Heart left ventricle (tissue), 16 donors: ENCODE measurements at regions not wholly inside any gene's neighbourhood (a gene's known extent, or its start where the extent isn't known, plus 50 kb on each side); places are given as distances from the start of the nearest gene placed in this dataset.

Experiments used
- ATAC-seq, 4 donors: fragments of 200-7000 bp; cut with Tn5 transposase; one replicate each; pipeline ENCODE4 v1.9.1; 2020 to 2022; ENCODE audit warnings: moderate library complexity in 4 of 4, mild to moderate bottlenecking in 3 of 4, moderate number of reproducible peaks in 1 of 4
- DNase-seq, 5 donors: peaks; one replicate each; pipeline ENCODE4 v3.0.0-alpha.2; 2020
- H3K27ac ChIP-seq, 12 donors: fragments of 200-600 bp; sonication (generic) in 4 of 12; one replicate each; pipeline versions ENCODE4 v1.5.0 to v1.8.0; 2016 to 2022; ENCODE audit warnings: mild to moderate bottlenecking in 2 of 12
- H3K27me3 ChIP-seq, 9 donors: fragments of 200-600 bp; sonication (generic) in 2 of 9; one replicate each; pipeline versions ENCODE4 v1.5.1 to v1.8.0; 2016 to 2022; ENCODE audit warnings: mild to moderate bottlenecking in 3 of 9
- H3K36me3 ChIP-seq, 9 donors: fragments of 200-600 bp; sonication (generic) in 2 of 9; one replicate each; pipeline versions ENCODE4 v1.5.0 to v1.8.0; 2018 to 2022; ENCODE audit warnings: mild to moderate bottlenecking in 2 of 9
- H3K4me1 ChIP-seq, 12 donors: fragments of 200-600 bp; sonication (generic) in 4 of 12; one replicate each; pipeline versions ENCODE4 v1.5.0 to v1.8.0; 2016 to 2022; ENCODE audit warnings: mild to moderate bottlenecking in 3 of 12
- H3K4me3 ChIP-seq, 12 donors: fragments of 200-600 bp; sonication (generic) in 4 of 12; one replicate each; pipeline versions ENCODE4 v1.5.0 to v1.8.0; 2017 to 2022; ENCODE audit warnings: mild to moderate bottlenecking in 9 of 12, moderate library complexity in 4 of 12
- H3K9me3 ChIP-seq, 12 donors: fragments of 200-600 bp; sonication (generic) in 4 of 12; one replicate each; pipeline versions ENCODE4 v1.5.0 to v1.8.0; 2016 to 2022; ENCODE audit warnings: mild to moderate bottlenecking in 1 of 12
- CTCF ChIP-seq, 12 donors: fragments of 200-600 bp; sonication (generic) in 4 of 12; IDR thresholded peaks; one replicate each; pipeline versions ENCODE4 v1.5.0 to v1.8.0; 2018 to 2022; ENCODE audit warnings: antibody characterized with exemption in 12 of 12, mild to moderate bottlenecking in 5 of 12
- POLR2A ChIP-seq, 2 donors: fragments of 450-650 bp; IDR thresholded peaks; one replicate each; pipeline ENCODE4 v1.6.1; 2017; ENCODE audit warnings: antibody characterized with exemption in 2 of 2, mild to moderate bottlenecking in 2 of 2, moderate library complexity in 2 of 2
- WGBS, 4 donors: extraction: QIAGEN DNeasy Blood & Tissue Kit in 2 of 4; methylation state at CpG; one replicate each; pipeline versions ENCODE4 v1.1.5 to v1.1.7; 2013 to 2018; 5-methylcytosine and 5-hydroxymethylcytosine counted together
- intact Hi-C, 10 donors: fragments of 100-400 bp; cut with DNase I; formaldehyde crosslinking; loops; one replicate each; pipeline versions ENCODE4 v1.11.1 to v1.14.2; 2022
- donor health status: ischemic (EF 13 %, LVEDD 7.1; RV severe dilation, severe dysfunction).
- donor health status: healthy with polysubstance abuse.
- donor health status: DM: no; HTN: yes; CAD: no.
- donor health status: DM: no; HTN: no; CAD: no.
- donor health status: ischemic (EF 25% LVEDD 6.9; RV normal size, moderate dysfunction).
- donor health status: ischemic (EF 25% LVEDD 5.7; RV mildly dilated, moderate dysfunction).
- donor health status: healthy.
- donor health status: DM: yes; HTN: yes; CAD: no.
- donor health status: ischemic (EF 35%, LVEDD 5.7; RV mildly dilated, moderate dysfunction).
- donor health status: nonischemic (EF 11% LVEDD 7.7; RV severe dilation, severe dysfunction).
- donor health status: DM: yes; HTN: yes; CAD: no.
- donor health status: PGD.
- donor health status: ischemic (EF 29% LVEDD 5.4; RV normal size, mild dysfunction).
- donor health status: nonischemic (EF 23%, LVEDD 6.1; RV moderate dilation, normal function).

- Histone ChIP-seq H3K27me3 (no peaks in the 10 kb centered on the region), H3K4me3 (no peak overlapping the region), H3K9me3 (no peaks in the 10 kb centered on the region), H3K4me1 (peaks cover 0 to 32% (median 20%) of the 10 kb centered on the region in 12 donors), H3K27ac (no peak overlapping the region), H3K36me3 (no peaks in the 10 kb centered on the region)
- intact Hi-C loops: loop anchor here in 1 of 10 donors (10.0 kb wide), 1 partner anchor 94 kb away; no protein-coding TSS in a partner anchor
- no peak for TF ChIP-seq CTCF (IDR thresholded peaks at IDR 0.05)
- TF ChIP-seq POLR2A (IDR thresholded peaks at IDR 0.05): no peak
- DNase-seq: no peak
- ATAC-seq: no peak
- WGBS, 4 donors: 84 to 92% (median 90%) methylated on average over 3 of the region's 3 CpGs
Measured at GRCh38 chr5:68418680-68419079, 203.1 kb downstream of the PIK3R1 start.

GRCh38 chr5:68419081-68419636 is 203.6 kb downstream of the PIK3R1 start:
- Histone ChIP-seq H3K27me3 (no peaks in the 10 kb centered on the region), H3K4me1 (peaks cover 0 to 32% (median 20%) of the 10 kb centered on the region in 12 donors), H3K4me3 (no peak overlapping the region), H3K36me3 (no peaks in the 10 kb centered on the region), H3K9me3 (no peaks in the 10 kb centered on the region), H3K27ac (no peak overlapping the region)
- intact Hi-C loops: loop anchor here in 1 of 10 donors (10.0 kb wide), 1 partner anchor 94 kb away; no protein-coding TSS in a partner anchor
- no peak for DNase-seq
- TF ChIP-seq CTCF (IDR thresholded peaks at IDR 0.05) (no peak), POLR2A (IDR thresholded peaks at IDR 0.05) (no peak)
- 89 to 94% (median 90%) methylated on average over 4 of the region's 4 CpGs for WGBS, 4 donors
- no peak for ATAC-seq

- ATAC-seq (peak in 2 of 4 donors; percentile 54 to 67), DNase-seq (peak in 1 of 5 donors; percentile 30)
- H3K4me3 ChIP-seq: no peak overlapping the region
- no peaks in the 10 kb centered on the region for H3K9me3 ChIP-seq
- intact Hi-C loops: loop anchor here in 1 of 10 donors (10.0 kb wide), 1 partner anchor 95 kb away; no protein-coding TSS in a partner anchor
- H3K36me3 ChIP-seq: no peaks in the 10 kb centered on the region
- H3K27ac ChIP-seq: no peak overlapping the region
- no peaks in the 10 kb centered on the region for H3K27me3 ChIP-seq
- 59 to 66% (median 61%) methylated on average over 7 to 8 of the region's 8 CpGs for WGBS, 4 donors
- TF ChIP-seq CTCF (IDR thresholded peaks at IDR 0.05): no peak
- no peak for TF ChIP-seq POLR2A (IDR thresholded peaks at IDR 0.05)
- H3K4me1 ChIP-seq: peaks cover 0 to 32% (median 20%) of the 10 kb centered on the region in 12 donors
Measured at GRCh38 chr5:68419637-68420452, 204.3 kb downstream of the PIK3R1 start.
